ENCODE measurements at regions not wholly inside any gene's neighbourhood (a gene's known extent, or its start where the extent isn't known, plus 50 kb on each side); places are given as distances from the start of the nearest gene placed in this dataset.

- TF ChIP-seq POLR2A (IDR thresholded peaks at IDR 0.05) (no peak), CTCF (IDR thresholded peaks at IDR 0.05) (no peak)
These were observed 433.8 kb upstream of the DCN start for GRCh38 chr12:91616416-91616815.

All from right lobe of liver (tissue), 4 donors.